SIG-M5 treated with dmso at 0.1 percent for 504 hours (cell line): ENCODE measurements at regions not wholly inside any gene's neighbourhood (a gene's known extent, or its start where the extent isn't known, plus 50 kb on each side); places are given as distances from the start of the nearest gene placed in this dataset.

Source experiments
- DNase-seq: peaks from one replicate; lab custom pipeline; 2025; ENCODE audit not compliant: unreplicated experiment; lab: John Stamatoyannopoulos, UW

GRCh38 chr6:21459641-21460040 lies 133.9 kb upstream of the SOX4 start:
- DNase-seq: no peak

- peak; percentile 43 for DNase-seq
Measured at GRCh38 chr6:21461844-21462518, 131.6 kb upstream of the SOX4 start.

GRCh38 chr6:21462519-21462852 lies 131.1 kb upstream of the SOX4 start:
- no peak for DNase-seq

- DNase-seq: no peak
Measured at GRCh38 chr6:21467091-21467490, 126.5 kb upstream of the SOX4 start.

- DNase-seq: no peak
Measured at GRCh38 chr6:21468461-21468860, 125.1 kb upstream of the SOX4 start.

GRCh38 chr6:21469213-21469612 lies 124.3 kb upstream of the SOX4 start:
- no peak for DNase-seq

- DNase-seq: no peak
Measured at GRCh38 chr6:21476112-21476511, 117.4 kb upstream of the SOX4 start.

GRCh38 chr6:21478411-21478810 lies 115.1 kb upstream of the SOX4 start:
- DNase-seq: no peak

GRCh38 chr6:21478883-21479539 lies 114.5 kb upstream of the SOX4 start:
- DNase-seq: no peak

GRCh38 chr6:21486115-21486514 lies 107.4 kb upstream of the SOX4 start:
- DNase-seq: no peak

- DNase-seq: no peak
Measured at GRCh38 chr6:21489826-21490225, 103.7 kb upstream of the SOX4 start.

GRCh38 chr6:21491955-21492354 lies 101.6 kb upstream of the SOX4 start:
- DNase-seq: no peak

- no peak for DNase-seq
Measured at GRCh38 chr6:21494505-21494904, 99.0 kb upstream of the SOX4 start.

GRCh38 chr6:21496196-21496595 lies 97.4 kb upstream of the SOX4 start:
- DNase-seq: no peak

GRCh38 chr6:21496706-21497105 lies 96.8 kb upstream of the SOX4 start:
- no peak for DNase-seq

GRCh38 chr6:21500314-21501020 lies 93.1 kb upstream of the SOX4 start:
- DNase-seq: no peak

- no peak for DNase-seq
Measured at GRCh38 chr6:21501021-21501354, 92.6 kb upstream of the SOX4 start.

- DNase-seq: no peak
Measured at GRCh38 chr6:21501815-21502214, 91.7 kb upstream of the SOX4 start.

GRCh38 chr6:21502682-21503081 lies 90.9 kb upstream of the SOX4 start:
- no peak for DNase-seq

- DNase-seq: no peak
Measured at GRCh38 chr6:21504790-21505189, 88.8 kb upstream of the SOX4 start.

GRCh38 chr6:21505574-21505990 lies 88.0 kb upstream of the SOX4 start:
- no peak for DNase-seq

- DNase-seq: no peak
Measured at GRCh38 chr6:21506126-21506525, 87.4 kb upstream of the SOX4 start.

- DNase-seq: no peak
Measured at GRCh38 chr6:21507811-21508210, 85.7 kb upstream of the SOX4 start.
